ENCODE measurements at regions not wholly inside any gene's neighbourhood (a gene's known extent, or its start where the extent isn't known, plus 50 kb on each side); places are given as distances from the start of the nearest gene placed in this dataset.

- POLR2A ChIA-PET (ENCODE audit: unreplicated experiment), result no interaction called here
- H3K27ac ChIP-seq, result no peak overlapping the region
- no peak for TF ChIP-seq EZH2 (IDR thresholded peaks at IDR 0.05; ENCODE audit: low read depth)
- TF ChIP-seq, protein P1, sequence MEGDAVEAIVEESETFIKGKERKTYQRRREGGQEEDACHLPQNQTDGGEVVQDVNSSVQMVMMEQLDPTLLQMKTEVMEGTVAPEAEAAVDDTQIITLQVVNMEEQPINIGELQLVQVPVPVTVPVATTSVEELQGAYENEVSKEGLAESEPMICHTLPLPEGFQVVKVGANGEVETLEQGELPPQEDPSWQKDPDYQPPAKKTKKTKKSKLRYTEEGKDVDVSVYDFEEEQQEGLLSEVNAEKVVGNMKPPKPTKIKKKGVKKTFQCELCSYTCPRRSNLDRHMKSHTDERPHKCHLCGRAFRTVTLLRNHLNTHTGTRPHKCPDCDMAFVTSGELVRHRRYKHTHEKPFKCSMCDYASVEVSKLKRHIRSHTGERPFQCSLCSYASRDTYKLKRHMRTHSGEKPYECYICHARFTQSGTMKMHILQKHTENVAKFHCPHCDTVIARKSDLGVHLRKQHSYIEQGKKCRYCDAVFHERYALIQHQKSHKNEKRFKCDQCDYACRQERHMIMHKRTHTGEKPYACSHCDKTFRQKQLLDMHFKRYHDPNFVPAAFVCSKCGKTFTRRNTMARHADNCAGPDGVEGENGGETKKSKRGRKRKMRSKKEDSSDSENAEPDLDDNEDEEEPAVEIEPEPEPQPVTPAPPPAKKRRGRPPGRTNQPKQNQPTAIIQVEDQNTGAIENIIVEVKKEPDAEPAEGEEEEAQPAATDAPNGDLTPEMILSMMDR (conservative IDR thresholded peaks at IDR 0.05), result no peak
- DNase-seq, result peak in 1 of 2 experiments; percentile 60
- H4K20me1 ChIP-seq (ENCODE audit: insufficient read depth), result no peaks in the 10 kb centered on the region
- H2AFZ ChIP-seq, result no peak overlapping the region
- H3K9me3 ChIP-seq (ENCODE audit: insufficient read depth, low read depth), result no peaks in the 10 kb centered on the region
- H3K36me3 ChIP-seq (ENCODE audit: low read depth), result no peaks in the 10 kb centered on the region
- no peaks in the 10 kb centered on the region for H3K79me2 ChIP-seq (ENCODE audit: low read depth)
- H3K4me1 ChIP-seq (replicated peaks; ENCODE audit: insufficient read depth), result no peaks in the 10 kb centered on the region
- H3K4me2 ChIP-seq, result no peak overlapping the region
- intact Hi-C loops (cut with micrococcal nuclease; ENCODE audit: unreplicated experiment), result no loop called here
- BruUV-seq (replicated peaks), result no TSS peak
- H3K9me2 ChIP-seq (ENCODE audit: insufficient read depth), result no peaks in the 10 kb centered on the region
- H3F3A ChIP-seq (ENCODE audit: insufficient read depth, low read depth), result no peaks in the 10 kb centered on the region
- H3K27me3 ChIP-seq (ENCODE audit: insufficient read depth, low read depth), result peaks cover 52% of the 10 kb centered on the region
- H3K4me3 ChIP-seq, result no peak overlapping the region
- CTCF ChIA-PET, result no interaction called here
These were observed 229.2 kb downstream of the RHOU start for GRCh38 chr1:228964178-228965089.

GRCh38 chr1:228968891-228969606, 233.8 kb downstream of the RHOU start:
- BruUV-seq (replicated peaks), result no TSS peak
- no peaks in the 10 kb centered on the region for H4K20me1 ChIP-seq (ENCODE audit: insufficient read depth)
- no peaks in the 10 kb centered on the region for H3K36me3 ChIP-seq (ENCODE audit: low read depth)
- ChIA-PET POLR2A (ENCODE audit: unreplicated experiment) (no interaction called here), CTCF (no interaction called here)
- no peaks in the 10 kb centered on the region for H3K9me2 ChIP-seq (ENCODE audit: insufficient read depth)
- no peak overlapping the region for H3K4me3 ChIP-seq
- H3K27me3 ChIP-seq (ENCODE audit: insufficient read depth, low read depth), result peaks cover 73% of the 10 kb centered on the region
- TF ChIP-seq, protein P1 (conservative IDR thresholded peaks at IDR 0.05), result no peak
- TF ChIP-seq EZH2 (IDR thresholded peaks at IDR 0.05; ENCODE audit: low read depth), result no peak
- H3K79me2 ChIP-seq (ENCODE audit: low read depth), result no peaks in the 10 kb centered on the region
- no peaks in the 10 kb centered on the region for H3K9me3 ChIP-seq (ENCODE audit: insufficient read depth, low read depth)
- no peak overlapping the region for H3K4me2 ChIP-seq
- DNase-seq, result no peak
- no peaks in the 10 kb centered on the region for H3K4me1 ChIP-seq (replicated peaks; ENCODE audit: insufficient read depth)
- H3K27ac ChIP-seq, result no peak overlapping the region
- no peaks in the 10 kb centered on the region for H3F3A ChIP-seq (ENCODE audit: insufficient read depth, low read depth)
- intact Hi-C loops (cut with micrococcal nuclease; ENCODE audit: unreplicated experiment), result no loop called here
- H2AFZ ChIP-seq, result no peak overlapping the region

DNA sequence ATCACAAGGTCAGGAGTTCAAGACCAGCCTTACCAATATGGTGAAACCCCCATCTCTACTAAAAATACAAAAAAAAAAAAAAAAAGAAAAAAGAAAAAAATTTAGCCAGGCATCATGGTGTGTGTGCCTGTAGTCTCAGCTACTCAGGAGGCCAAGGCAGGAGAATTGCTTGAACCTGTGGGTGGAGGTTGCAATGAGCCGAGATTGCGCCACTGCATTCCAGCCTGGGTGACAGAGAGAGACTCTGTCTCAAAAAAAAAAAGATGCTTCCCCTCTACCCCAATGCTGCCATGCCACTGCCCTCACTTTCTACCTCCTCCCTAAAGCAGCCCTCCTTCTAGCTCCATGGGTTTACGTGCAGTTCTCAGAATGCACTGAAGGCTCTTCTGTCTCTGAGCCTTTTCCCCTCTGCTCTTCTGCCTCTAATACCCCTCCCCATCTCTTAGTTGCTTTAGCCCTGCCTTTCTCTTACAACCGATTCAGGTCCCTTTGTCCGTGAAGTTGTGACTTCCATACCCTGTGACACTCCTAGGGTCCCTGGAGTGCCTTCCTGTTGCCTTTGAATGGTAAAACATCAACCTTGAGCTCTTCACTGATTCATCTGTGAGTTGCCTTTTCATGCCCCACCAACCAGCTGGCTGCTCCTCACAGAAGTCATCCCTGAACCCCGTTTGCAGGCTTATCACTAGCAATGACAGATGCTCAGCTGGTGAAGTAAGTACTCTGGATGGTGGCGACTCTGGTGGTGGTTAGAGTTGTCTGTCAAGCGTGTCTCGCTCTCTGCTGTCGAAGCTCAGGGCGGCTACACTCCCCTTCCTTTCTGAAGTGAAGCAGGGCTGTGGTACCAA, 234.9 kb downstream of the RHOU start:
- H3K36me3 ChIP-seq (ENCODE audit: low read depth), result no peaks in the 10 kb centered on the region
- BruUV-seq (replicated peaks), result no TSS peak
- H3K4me2 ChIP-seq, result no peak overlapping the region
- ChIA-PET CTCF (no interaction called here), POLR2A (ENCODE audit: unreplicated experiment) (no interaction called here)
- TF ChIP-seq, protein P1 (conservative IDR thresholded peaks at IDR 0.05), result no peak
- TF ChIP-seq EZH2 (IDR thresholded peaks at IDR 0.05; ENCODE audit: low read depth), result no peak
- H3K4me3 ChIP-seq, result no peak overlapping the region
- H4K20me1 ChIP-seq (ENCODE audit: insufficient read depth), result no peaks in the 10 kb centered on the region
- H3K9me3 ChIP-seq (ENCODE audit: insufficient read depth, low read depth), result no peaks in the 10 kb centered on the region
- H3K79me2 ChIP-seq (ENCODE audit: low read depth), result no peaks in the 10 kb centered on the region
- no peaks in the 10 kb centered on the region for H3K9me2 ChIP-seq (ENCODE audit: insufficient read depth)
- H2AFZ ChIP-seq, result no peak overlapping the region
- H3K27me3 ChIP-seq (ENCODE audit: insufficient read depth, low read depth), result peaks cover 76% of the 10 kb centered on the region
- no peaks in the 10 kb centered on the region for H3F3A ChIP-seq (ENCODE audit: insufficient read depth, low read depth)
- DNase-seq, result no peak
- intact Hi-C loops (cut with micrococcal nuclease; ENCODE audit: unreplicated experiment), result no loop called here
- H3K4me1 ChIP-seq (replicated peaks; ENCODE audit: insufficient read depth), result no peaks in the 10 kb centered on the region
- no peak overlapping the region for H3K27ac ChIP-seq

All from PC-9 (cell line).